Upper lobe of left lung (tissue), 6 donors: ENCODE measurements at regions not wholly inside any gene's neighbourhood (a gene's known extent, or its start where the extent isn't known, plus 50 kb on each side); places are given as distances from the start of the nearest gene placed in this dataset.

Experiments used
- ATAC-seq, 2 donors: fragments of 200-7000 bp; cut with Tn5 transposase; one replicate each; pipeline ENCODE4 v1.9.1; 2022; ENCODE audit warnings: mild to moderate bottlenecking in 2 of 2, moderate library complexity in 2 of 2; ENCODE audit not compliant: low FRiP score in 2 of 2
- DNase-seq, 2 donors: peaks; one replicate each; pipeline ENCODE4 v3.0.0-alpha.2; 2019 to 2020
- H3K27ac ChIP-seq, 4 donors: fragments of 200-600 bp; sonication (generic); one replicate each; pipeline ENCODE4 v1.5.1; 2016 to 2019
- H3K27me3 ChIP-seq, 4 donors: fragments of 200-600 bp; sonication (generic); one replicate each; pipeline ENCODE4 v1.5.1; 2017 to 2019
- H3K36me3 ChIP-seq, 4 donors: fragments of 200-600 bp; sonication (generic); one replicate each; pipeline ENCODE4 v1.5.1; 2016 to 2019
- H3K4me1 ChIP-seq, 4 donors: fragments of 200-600 bp; sonication (generic); one replicate each; pipeline ENCODE4 v1.5.1; 2018 to 2019
- H3K4me3 ChIP-seq, 4 donors: fragments of 200-600 bp; sonication (generic); one replicate each; pipeline ENCODE4 v1.5.1; 2017 to 2019; ENCODE audit warnings: mild to moderate bottlenecking in 2 of 4, moderate library complexity in 1 of 4
- H3K9me3 ChIP-seq, 4 donors: fragments of 200-600 bp; sonication (generic); one replicate each; pipeline ENCODE4 v1.5.1; 2018 to 2019
- CTCF ChIP-seq, 6 experiments: fragments of 450-650 bp in 4 of 6; fragments of 200-600 bp in 2 of 6; sonication (generic) in 2 of 6; IDR thresholded peaks; one replicate each; pipeline ENCODE4 v1.5.1; 2016 to 2019; ENCODE audit warnings: antibody characterized with exemption in 6 of 6
- EP300 ChIP-seq, 4 donors: sonication (generic); formaldehyde crosslinking; IDR thresholded peaks; one replicate each; pipeline ENCODE4 v1.5.1; 2017; ENCODE audit warnings: antibody characterized with exemption in 4 of 4, control low read depth in 2 of 4
- POLR2A ChIP-seq, 4 donors: fragments of 450-650 bp; IDR thresholded peaks; one replicate each; pipeline ENCODE4 v1.5.1; 2016 to 2017; ENCODE audit warnings: antibody characterized with exemption in 4 of 4, mild to moderate bottlenecking in 2 of 4
- POLR2AphosphoS5 ChIP-seq, 2 donors: sonication (generic); formaldehyde crosslinking; IDR thresholded peaks; one replicate each; pipeline ENCODE4 v1.5.1; 2017; ENCODE audit warnings: antibody characterized with exemption in 2 of 2
- WGBS, 2 donors: methylation state at CpG; one replicate each; pipeline ENCODE4 v1.1.5; 2017 to 2018; 5-methylcytosine and 5-hydroxymethylcytosine counted together
- donor health status: DM: no; HTN: no; CAD: no; lungs with moderate emphysema.
- donor health status: DM: no; HTN: yes; CAD: no; lungs with severe emphysema.

- 59 to 71% methylated on average over 2 of the region's 2 CpGs for WGBS, 2 donors
Observed at GRCh38 chr3:151581035-151581434, 120.2 kb upstream of the IGSF10 start.

GRCh38 chr3:151580591-151580990 lies 119.7 kb upstream of the IGSF10 start:
- Histone ChIP-seq H3K9me3 (no peaks in the 10 kb centered on the region), H3K27me3 (no peaks in the 10 kb centered on the region), H3K4me3 (no peak overlapping the region), H3K4me1 (no peaks in the 10 kb centered on the region), H3K36me3 (no peaks in the 10 kb centered on the region), H3K27ac (no peak overlapping the region)
- ATAC-seq (peak in 1 of 2 donors; percentile 85), DNase-seq (no peak)
- no peak for TF ChIP-seq EP300 (IDR thresholded peaks at IDR 0.05)
- no peak for TF ChIP-seq POLR2A (IDR thresholded peaks at IDR 0.05)
- no peak for TF ChIP-seq POLR2AphosphoS5 (IDR thresholded peaks at IDR 0.05)
- TF ChIP-seq CTCF (IDR thresholded peaks at IDR 0.05), result no peak
- 24 to 29% methylated on average over 2 of the region's 2 CpGs for WGBS, 2 donors

More at GRCh38 chr3:151581035-151581434, 120.2 kb upstream of the IGSF10 start:
- TF ChIP-seq POLR2A (IDR thresholded peaks at IDR 0.05), result no peak
- TF ChIP-seq EP300 (IDR thresholded peaks at IDR 0.05), result no peak
- TF ChIP-seq POLR2AphosphoS5 (IDR thresholded peaks at IDR 0.05), result no peak
- no peak for TF ChIP-seq CTCF (IDR thresholded peaks at IDR 0.05)
- Histone ChIP-seq H3K27ac (no peak overlapping the region), H3K4me1 (no peaks in the 10 kb centered on the region), H3K9me3 (no peaks in the 10 kb centered on the region), H3K4me3 (no peak overlapping the region), H3K36me3 (no peaks in the 10 kb centered on the region), H3K27me3 (no peaks in the 10 kb centered on the region)
- no peak for ATAC-seq
- no peak for DNase-seq

GRCh38 chr3:151579571-151580270 lies 118.9 kb upstream of the IGSF10 start:
- Histone ChIP-seq H3K4me1 (no peaks in the 10 kb centered on the region), H3K4me3 (no peak overlapping the region), H3K27me3 (no peaks in the 10 kb centered on the region), H3K27ac (no peak overlapping the region), H3K36me3 (no peaks in the 10 kb centered on the region), H3K9me3 (no peaks in the 10 kb centered on the region)
- TF ChIP-seq POLR2A (IDR thresholded peaks at IDR 0.05), result no peak
- TF ChIP-seq POLR2AphosphoS5 (IDR thresholded peaks at IDR 0.05), result no peak
- TF ChIP-seq EP300 (IDR thresholded peaks at IDR 0.05), result no peak
- ATAC-seq, result peak in 1 of 2 donors; percentile 92
- no peak for DNase-seq
- 49 to 69% methylated on average over 3 of the region's 3 CpGs for WGBS, 2 donors

- no peak overlapping the region for H3K27ac ChIP-seq
- no peaks in the 10 kb centered on the region for H3K9me3 ChIP-seq
- H3K4me3 ChIP-seq, result no peak overlapping the region
- TF ChIP-seq CTCF (IDR thresholded peaks at IDR 0.05) (no peak), POLR2AphosphoS5 (IDR thresholded peaks at IDR 0.05) (no peak), EP300 (IDR thresholded peaks at IDR 0.05) (no peak), POLR2A (IDR thresholded peaks at IDR 0.05) (no peak)
- H3K4me1 ChIP-seq, result no peaks in the 10 kb centered on the region
- H3K36me3 ChIP-seq, result no peaks in the 10 kb centered on the region
- 94 to 100% methylated on average over 1 of the region's 1 CpG for WGBS, 2 donors
- ATAC-seq (no peak), DNase-seq (no peak)
- no peaks in the 10 kb centered on the region for H3K27me3 ChIP-seq
Observed at GRCh38 chr3:151578495-151578894, 117.6 kb upstream of the IGSF10 start.

- Histone ChIP-seq H3K36me3 (no peaks in the 10 kb centered on the region), H3K9me3 (no peaks in the 10 kb centered on the region), H3K27ac (no peak overlapping the region), H3K27me3 (no peaks in the 10 kb centered on the region), H3K4me1 (no peaks in the 10 kb centered on the region), H3K4me3 (no peak overlapping the region)
- 73 to 84% methylated on average over 7 of the region's 7 CpGs for WGBS, 2 donors
- TF ChIP-seq POLR2AphosphoS5 (IDR thresholded peaks at IDR 0.05), result no peak
- no peak for TF ChIP-seq CTCF (IDR thresholded peaks at IDR 0.05)
- no peak for TF ChIP-seq EP300 (IDR thresholded peaks at IDR 0.05)
- no peak for ATAC-seq
- no peak for DNase-seq
Observed at GRCh38 chr3:151576511-151577137, 115.8 kb upstream of the IGSF10 start.
